Stimulated activated CD4-positive, alpha-beta T cell treated with anti-CD3 and anti-CD28 coated beads, Interleukin-1b, Interleukin-23, amount 100 ng/mL, for 1 hour (primary cell): ENCODE measurements at regions not wholly inside any gene's neighbourhood (a gene's known extent, or its start where the extent isn't known, plus 50 kb on each side); places are given as distances from the start of the nearest gene placed in this dataset.

Source experiments
- DNase-seq, 2 donors: peaks; one replicate each; pipeline ENCODE4 v3.0.0-alpha.2; 2020; ENCODE audit warnings: low read depth in 2 of 2

- DNase-seq: no peak
Measured at GRCh38 chr1:5750186-5751162, 241.8 kb downstream of the NPHP4 start.

- DNase-seq: no peak
Measured at GRCh38 chr1:5748286-5749225, 243.7 kb downstream of the NPHP4 start.

GRCh38 chr1:5747426-5748285, 244.6 kb downstream of the NPHP4 start:
- no peak for DNase-seq

- no peak for DNase-seq
Measured at GRCh38 chr1:5746611-5747425, 245.4 kb downstream of the NPHP4 start.

GRCh38 chr1:5745800-5746610, 246.2 kb downstream of the NPHP4 start:
- DNase-seq: peak; percentile 7 to 26

GRCh38 chr1:5744911-5745799, 247.1 kb downstream of the NPHP4 start:
- no peak for DNase-seq

- no peak for DNase-seq
Measured at GRCh38 chr1:5744341-5744740, 247.9 kb downstream of the NPHP4 start.

GRCh38 chr1:5743435-5744095, 248.7 kb downstream of the NPHP4 start:
- DNase-seq: no peak

GRCh38 chr1:5742801-5743200, 249.4 kb downstream of the NPHP4 start:
- DNase-seq: no peak

GRCh38 chr1:5742032-5742431, 250.2 kb downstream of the NPHP4 start:
- no peak for DNase-seq

- DNase-seq: no peak
Measured at GRCh38 chr1:5740865-5741860, 251.1 kb downstream of the NPHP4 start.

GRCh38 chr1:5740450-5740849, 251.8 kb downstream of the NPHP4 start:
- no peak for DNase-seq

GRCh38 chr1:5739561-5740078, 252.6 kb downstream of the NPHP4 start:
- no peak for DNase-seq

- DNase-seq: no peak
Measured at GRCh38 chr1:5738911-5739462, 253.2 kb downstream of the NPHP4 start.

GRCh38 chr1:5737081-5737480, 255.1 kb downstream of the NPHP4 start:
- no peak for DNase-seq

GRCh38 chr1:5734996-5735395, 257.2 kb downstream of the NPHP4 start:
- no peak for DNase-seq
